ENCODE measurements at regions not wholly inside any gene's neighbourhood (a gene's known extent, or its start where the extent isn't known, plus 50 kb on each side); places are given as distances from the start of the nearest gene placed in this dataset.

GRCh38 chr9:82677086-82677485 lies 385.9 kb downstream of the RASEF start:
- DNase-seq (ENCODE audit: low spot score): no peak
- Mint-ChIP-seq H3K4me1 (no peaks in the 10 kb centered on the region), H3K27me3 (ENCODE audit: insufficient read depth, low read depth) (no peaks in the 10 kb centered on the region), H3K27ac (no peak overlapping the region), H3K4me3 (no peak overlapping the region), H3K36me3 (no peaks in the 10 kb centered on the region), H3K9me3 (no peaks in the 10 kb centered on the region)
- Histone ChIP-seq H4K20me1 (ENCODE audit: low read depth) (no peaks in the 10 kb centered on the region), H3K27ac (no peak overlapping the region), H3K36me3 (no peaks in the 10 kb centered on the region), H3K27me3 (no peaks in the 10 kb centered on the region), H3K79me2 (ENCODE audit: low read depth) (no peaks in the 10 kb centered on the region), H3K4me3 (no peak overlapping the region), H3F3A (ENCODE audit: low read depth) (no peaks in the 10 kb centered on the region), H3K4me2 (no peak overlapping the region), H3K9ac (no peak overlapping the region), H3K4me1 (no peaks in the 10 kb centered on the region), H2AFZ (replicated peaks) (no peak overlapping the region), H3K9me3 (ENCODE audit: low read depth) (no peaks in the 10 kb centered on the region)
- no peak for TF ChIP-seq EZH2 (IDR thresholded peaks at IDR 0.05)
- TF ChIP-seq CTCF (IDR thresholded peaks at IDR 0.05): no peak
- no peak for TF ChIP-seq EZH2phosphoT487 (IDR thresholded peaks at IDR 0.05)

GRCh38 chr9:82679472-82679871 lies 383.5 kb downstream of the RASEF start:
- H3K4me2 ChIP-seq: no peak overlapping the region
- TF ChIP-seq EZH2phosphoT487 (IDR thresholded peaks at IDR 0.05) (no peak), EZH2 (IDR thresholded peaks at IDR 0.05) (no peak), CTCF (IDR thresholded peaks at IDR 0.05) (no peak)
- Mint-ChIP-seq H3K9me3 (peaks cover under 1% of the 10 kb centered on the region), H3K36me3 (no peaks in the 10 kb centered on the region), H3K27me3 (ENCODE audit: insufficient read depth, low read depth) (no peaks in the 10 kb centered on the region), H3K27ac (no peak overlapping the region), H3K4me1 (no peaks in the 10 kb centered on the region), H3K4me3 (no peak overlapping the region)
- no peak for DNase-seq (ENCODE audit: low spot score)
- no peak overlapping the region for H2AFZ ChIP-seq (replicated peaks)
- H3K27me3 ChIP-seq: no peaks in the 10 kb centered on the region
- no peaks in the 10 kb centered on the region for H3K79me2 ChIP-seq (ENCODE audit: low read depth)
- H3K27ac ChIP-seq: no peak overlapping the region
- no peaks in the 10 kb centered on the region for H3K9me3 ChIP-seq (ENCODE audit: low read depth)
- H3K9ac ChIP-seq: no peak overlapping the region
- H3F3A ChIP-seq (ENCODE audit: low read depth): no peaks in the 10 kb centered on the region
- H3K4me3 ChIP-seq: no peak overlapping the region
- no peaks in the 10 kb centered on the region for H4K20me1 ChIP-seq (ENCODE audit: low read depth)
- H3K36me3 ChIP-seq: no peaks in the 10 kb centered on the region
- peaks cover 7% of the 10 kb centered on the region for H3K4me1 ChIP-seq

GRCh38 chr9:82680179-82680935 lies 382.6 kb downstream of the RASEF start:
- no peaks in the 10 kb centered on the region for H3K4me1 Mint-ChIP-seq
- no peaks in the 10 kb centered on the region for H3K9me3 ChIP-seq (ENCODE audit: low read depth)
- H3K79me2 ChIP-seq (ENCODE audit: low read depth): no peaks in the 10 kb centered on the region
- H3K9me3 Mint-ChIP-seq: peaks cover 2% of the 10 kb centered on the region
- H4K20me1 ChIP-seq (ENCODE audit: low read depth): no peaks in the 10 kb centered on the region
- H3K27me3 Mint-ChIP-seq (ENCODE audit: insufficient read depth, low read depth): no peaks in the 10 kb centered on the region
- H3K27ac ChIP-seq: no peak overlapping the region
- H2AFZ ChIP-seq (replicated peaks): no peak overlapping the region
- H3K4me2 ChIP-seq: no peak overlapping the region
- peaks cover 7% of the 10 kb centered on the region for H3K4me1 ChIP-seq
- no peak overlapping the region for H3K9ac ChIP-seq
- no peak overlapping the region for H3K4me3 ChIP-seq
- no peaks in the 10 kb centered on the region for H3F3A ChIP-seq (ENCODE audit: low read depth)
- no peak overlapping the region for H3K4me3 Mint-ChIP-seq
- H3K36me3 ChIP-seq: no peaks in the 10 kb centered on the region
- no peaks in the 10 kb centered on the region for H3K36me3 Mint-ChIP-seq
- H3K27ac Mint-ChIP-seq: no peak overlapping the region
- H3K27me3 ChIP-seq: no peaks in the 10 kb centered on the region
- TF ChIP-seq EZH2 (IDR thresholded peaks at IDR 0.05): no peak
- no peak for TF ChIP-seq CTCF (IDR thresholded peaks at IDR 0.05)
- TF ChIP-seq EZH2phosphoT487 (IDR thresholded peaks at IDR 0.05): no peak
- DNase-seq (ENCODE audit: low spot score): no peak
